Spleen (tissue), 11 donors: ENCODE measurements at regions not wholly inside any gene's neighbourhood (a gene's known extent, or its start where the extent isn't known, plus 50 kb on each side); places are given as distances from the start of the nearest gene placed in this dataset.

ENCODE experiments used
- DNase-seq: peaks from one replicate; pipeline ENCODE4 v3.0.0-alpha.2; 2020
- H3K27ac ChIP-seq, 8 donors: fragments of 200-600 bp; sonication (generic) in 7 of 8; 1 replicate in 4 of 8; 2 replicates in 4 of 8; pipeline versions ENCODE4 v1.5.0 to v1.8.0; 2016 to 2021; ENCODE audit warnings: inconsistent platforms in 4 of 8, mild to moderate bottlenecking in 4 of 8, moderate library complexity in 1 of 8
- H3K27me3 ChIP-seq, 7 donors: fragments of 200-600 bp; sonication (generic) in 6 of 7; replicated peaks in 1 of 7; 1 replicate in 4 of 7; 2 replicates in 3 of 7; pipeline versions ENCODE4 v1.5.0 to v1.8.0; 2016 to 2021; ENCODE audit warnings: inconsistent platforms in 3 of 7, mild to moderate bottlenecking in 1 of 7
- H3K36me3 ChIP-seq, 6 donors: fragments of 200-600 bp; sonication (generic) in 5 of 6; 1 replicate in 4 of 6; 2 replicates in 2 of 6; pipeline versions ENCODE4 v1.5.0 to v1.8.0; 2016 to 2021; ENCODE audit warnings: inconsistent platforms in 2 of 6
- H3K4me1 ChIP-seq, 6 donors: fragments of 200-600 bp; sonication (generic) in 5 of 6; 1 replicate in 3 of 6; 2 replicates in 3 of 6; pipeline versions ENCODE4 v1.5.0 to v1.8.0; 2016 to 2021; ENCODE audit warnings: inconsistent platforms in 3 of 6
- H3K4me3 ChIP-seq, 8 donors: fragments of 200-600 bp; sonication (generic) in 7 of 8; 1 replicate in 4 of 8; 2 replicates in 4 of 8; pipeline versions ENCODE4 v1.5.0 to v1.8.0; 2016 to 2021; ENCODE audit warnings: inconsistent platforms in 4 of 8, mild to moderate bottlenecking in 4 of 8, moderate library complexity in 2 of 8
- H3K9me3 ChIP-seq, 8 donors: fragments of 200-600 bp; sonication (generic) in 7 of 8; 1 replicate in 4 of 8; 2 replicates in 4 of 8; pipeline versions ENCODE4 v1.5.0 to v1.8.0; 2016 to 2021; ENCODE audit warnings: inconsistent platforms in 4 of 8
- CTCF ChIP-seq, 11 experiments: fragments of 200-600 bp in 7 of 11; fragments of 450-650 bp in 4 of 11; sonication (generic) in 4 of 11; IDR thresholded peaks in 8 of 11; conservative IDR thresholded peaks in 3 of 11; 1 replicate in 7 of 11; 2 replicates in 4 of 11; pipeline versions ENCODE4 v1.4.0 to v1.8.0; 2016 to 2021; ENCODE audit warnings: antibody characterized with exemption in 11 of 11, inconsistent platforms in 4 of 11, mild to moderate bottlenecking in 1 of 11
- POLR2A ChIP-seq, 3 donors: fragments of 450-650 bp; IDR thresholded peaks; one replicate each; pipeline ENCODE4 v1.5.1; 2017; ENCODE audit warnings: antibody characterized with exemption in 3 of 3, mild to moderate bottlenecking in 1 of 3
- POLR2AphosphoS5 ChIP-seq, 3 donors: sonication (generic); formaldehyde crosslinking; IDR thresholded peaks; one replicate each; pipeline ENCODE4 v1.5.1; 2017; ENCODE audit warnings: antibody characterized with exemption in 3 of 3
- WGBS, 5 donors: extraction: QIAGEN DNeasy Blood & Tissue Kit in 3 of 5; methylation state at CpG; one replicate each; pipeline versions ENCODE4 v1.1.5 to v1.1.7; 2013 to 2018; 5-methylcytosine and 5-hydroxymethylcytosine counted together
- intact Hi-C: fragments of 100-400 bp; cut with DNase I; formaldehyde crosslinking; loops from one replicate; pipeline ENCODE4 v1.15.0; 2023; ENCODE audit warnings: low total_unique reads
- donor health status: healthy with polysubstance abuse.
- donor health status: DM: no; HTN: no; CAD: no; lungs with moderate emphysema.
- donor health status: DM: no; HTN: no; CAD: no.
- donor health status: Bipolar disorder and iron deficiency.
- donor health status: healthy.
- donor health status: DM: no; HTN: no; CAD: no.
- donor health status: DM: yes; HTN: yes; CAD: no.

DNA sequence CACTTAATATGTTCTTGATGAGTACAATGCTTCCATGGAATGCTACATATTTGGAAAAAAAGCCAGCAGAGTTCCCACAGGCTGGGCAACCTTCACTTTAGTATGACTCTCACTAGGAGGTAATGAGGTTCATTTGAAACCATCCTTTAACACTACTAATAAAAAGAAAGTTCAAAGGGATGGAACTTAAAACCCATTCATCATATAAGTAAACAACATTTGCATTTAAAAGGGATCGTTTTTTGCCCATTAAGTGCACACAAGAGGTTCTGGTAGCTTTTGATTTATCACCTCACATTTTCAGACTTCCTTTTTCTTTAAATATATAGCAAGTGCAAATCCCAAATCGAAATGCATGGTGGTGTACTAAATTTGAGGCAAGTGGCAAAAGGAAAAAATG is 270.8 kb upstream of the DCC start:
- Histone ChIP-seq H3K9me3 (peaks cover 5 to 44% (median 34%) of the 10 kb centered on the region in 8 donors), H3K36me3 (no peaks in the 10 kb centered on the region), H3K27ac (no peak overlapping the region), H3K4me1 (no peaks in the 10 kb centered on the region), H3K27me3 (no peaks in the 10 kb centered on the region), H3K4me3 (no peak overlapping the region)
- intact Hi-C loops, result no loop called here
- DNase-seq, result no peak
- TF ChIP-seq POLR2A (IDR thresholded peaks at IDR 0.05), result no peak
- TF ChIP-seq CTCF (IDR thresholded peaks at IDR 0.05 in 8 of 11, conservative IDR thresholded peaks at IDR 0.05 in 3 of 11), result no peak
- no peak for TF ChIP-seq POLR2AphosphoS5 (IDR thresholded peaks at IDR 0.05)
- WGBS, 5 donors, result 16 to 40% (median 22%) methylated on average over 2 of the region's 2 CpGs

DNA sequence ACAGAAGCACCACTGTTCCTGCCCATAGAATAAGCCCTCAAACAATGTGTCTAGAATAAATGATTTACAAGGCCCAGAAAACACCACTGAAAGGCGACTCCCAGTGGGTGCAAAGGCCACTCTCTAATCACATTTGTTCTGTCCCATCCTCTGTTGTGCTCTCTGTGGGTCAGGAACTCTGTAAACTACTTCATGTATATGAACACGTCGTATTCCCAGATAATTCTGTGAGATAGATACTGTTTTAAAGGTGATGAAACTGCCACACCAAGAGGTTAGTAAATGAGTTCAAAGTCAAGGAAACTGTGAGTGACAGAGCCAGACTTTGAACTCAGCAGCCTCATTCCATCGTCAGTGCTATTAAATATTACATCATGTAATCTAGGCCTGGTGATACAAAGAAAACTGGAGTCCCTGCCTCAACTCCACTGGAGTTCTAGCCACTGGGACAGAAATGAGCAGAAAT is 269.7 kb upstream of the DCC start:
- intact Hi-C loops, result no loop called here
- H3K27ac ChIP-seq, result no peak overlapping the region
- WGBS, 5 donors, result 57 to 66% (median 59%) methylated on average over 4 of the region's 4 CpGs
- no peak for DNase-seq
- no peaks in the 10 kb centered on the region for H3K4me1 ChIP-seq
- TF ChIP-seq POLR2AphosphoS5 (IDR thresholded peaks at IDR 0.05), result no peak
- TF ChIP-seq POLR2A (IDR thresholded peaks at IDR 0.05), result no peak
- TF ChIP-seq CTCF (IDR thresholded peaks at IDR 0.05 in 8 of 11, conservative IDR thresholded peaks at IDR 0.05 in 3 of 11), result no peak
- no peaks in the 10 kb centered on the region for H3K27me3 ChIP-seq
- H3K9me3 ChIP-seq, result peaks cover 5 to 33% (median 25%) of the 10 kb centered on the region in 8 donors
- no peak overlapping the region for H3K4me3 ChIP-seq
- no peaks in the 10 kb centered on the region for H3K36me3 ChIP-seq

DNA sequence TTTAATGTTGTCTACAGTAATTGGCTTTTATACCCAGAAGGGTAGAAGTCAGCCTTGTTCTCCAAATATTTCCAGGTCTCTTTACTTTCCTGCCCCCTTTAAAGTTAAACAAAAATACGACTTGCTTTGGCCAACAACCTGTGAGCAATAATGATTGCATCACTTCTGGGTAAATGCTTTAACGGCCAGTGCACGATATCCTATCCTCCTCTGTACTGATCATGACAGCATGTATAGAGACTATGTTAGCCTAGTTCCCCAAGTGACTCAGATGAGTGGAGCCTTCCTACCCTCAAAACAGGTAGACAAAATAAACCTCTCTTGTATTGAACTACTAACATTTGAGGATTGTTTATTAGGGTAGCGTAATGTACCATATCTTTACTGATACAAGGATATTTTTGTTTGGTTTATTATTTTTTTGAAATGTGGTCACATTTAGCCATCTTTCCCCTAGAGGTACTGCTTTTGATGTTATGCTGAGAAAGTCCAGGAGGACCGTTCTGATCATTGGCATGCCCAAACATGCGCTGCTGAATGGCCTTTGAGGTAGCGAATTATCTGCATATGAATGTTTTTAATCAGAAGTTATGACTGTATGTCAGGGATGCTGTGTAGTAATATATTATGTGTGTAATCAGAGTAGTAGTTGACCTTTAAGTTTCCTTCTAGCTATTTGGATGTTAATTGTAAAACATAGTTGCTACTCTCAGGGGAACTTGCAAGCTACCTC is 262.6 kb upstream of the DCC start:
- no peak for TF ChIP-seq POLR2A (IDR thresholded peaks at IDR 0.05)
- no peak for TF ChIP-seq POLR2AphosphoS5 (IDR thresholded peaks at IDR 0.05)
- no peak for TF ChIP-seq CTCF (IDR thresholded peaks at IDR 0.05 in 8 of 11, conservative IDR thresholded peaks at IDR 0.05 in 3 of 11)
- intact Hi-C loops, result no loop called here
- Histone ChIP-seq H3K9me3 (no peaks in the 10 kb centered on the region), H3K4me3 (no peak overlapping the region), H3K27ac (no peak overlapping the region), H3K27me3 (no peaks in the 10 kb centered on the region), H3K4me1 (no peaks in the 10 kb centered on the region), H3K36me3 (no peaks in the 10 kb centered on the region)
- no peak for DNase-seq
- WGBS, 5 donors, result 84 to 90% (median 88%) methylated on average over 7 of the region's 7 CpGs

DNA sequence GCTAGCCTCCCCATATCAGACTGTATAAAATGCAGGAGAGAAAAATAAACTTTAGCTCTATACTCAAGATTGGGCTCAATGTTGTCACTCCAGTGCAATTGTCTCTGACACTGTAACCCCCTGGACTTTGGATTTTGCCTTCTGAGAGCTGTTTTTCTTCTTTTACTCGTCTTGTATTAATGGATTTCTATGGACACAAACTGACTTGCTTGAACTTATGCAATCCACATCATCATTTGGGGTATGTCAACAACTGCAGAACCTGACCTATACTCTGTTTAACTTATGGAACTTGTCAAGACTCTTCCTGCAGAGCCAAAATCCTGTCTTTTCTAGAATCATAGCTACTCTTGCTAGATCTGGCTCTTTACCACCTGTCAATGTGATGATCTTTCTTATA is 257.8 kb upstream of the DCC start:
- 39 to 62% (median 45%) methylated on average over 1 of the region's 1 CpG for WGBS, 5 donors
- no peak overlapping the region for H3K4me3 ChIP-seq
- no peaks in the 10 kb centered on the region for H3K9me3 ChIP-seq
- no peaks in the 10 kb centered on the region for H3K27me3 ChIP-seq
- intact Hi-C loops, result no loop called here
- DNase-seq, result no peak
- no peaks in the 10 kb centered on the region for H3K36me3 ChIP-seq
- no peaks in the 10 kb centered on the region for H3K4me1 ChIP-seq
- no peak overlapping the region for H3K27ac ChIP-seq
- TF ChIP-seq POLR2AphosphoS5 (IDR thresholded peaks at IDR 0.05) (no peak), CTCF (IDR thresholded peaks at IDR 0.05 in 8 of 11, conservative IDR thresholded peaks at IDR 0.05 in 3 of 11) (no peak)
